Left ventricle myocardium superior (tissue), 1 donor: ENCODE measurements at regions not wholly inside any gene's neighbourhood (a gene's known extent, or its start where the extent isn't known, plus 50 kb on each side); places are given as distances from the start of the nearest gene placed in this dataset.
A peak's percentile ranks its signal among the peaks of the same experiment; 100 is the strongest.
"Not testable (repeated sequence)": the region's sequence is repeated elsewhere in the genome, so short reads cannot be mapped to it uniquely, and the experiment has no call there.

Experiments used
- ATAC-seq: fragments of 200-7000 bp; cut with Tn5 transposase; one replicate; pipeline ENCODE4 v1.9.1; 2020; ENCODE audit warnings: mild to moderate bottlenecking, moderate library complexity
- DNase-seq: peaks from one replicate; pipeline ENCODE4 v3.0.0-alpha.2; 2020
- intact Hi-C: fragments of 100-400 bp; cut with micrococcal nuclease; formaldehyde crosslinking; loops from one replicate; pipeline ENCODE4 v1.11.0; 2022
- donor health status: DM: no; HTN: yes; CAD: no; lungs with severe emphysema.

GRCh38 chr4:177968817-177969442 lies 526.7 kb upstream of the AGA start:
- intact Hi-C loops = no loop called here
- ATAC-seq (no peak), DNase-seq (no peak)

- DNase-seq (no peak), ATAC-seq (no peak)
- intact Hi-C loops = no loop called here
Measured at GRCh38 chr4:177974461-177974860, 532.2 kb upstream of the AGA start.

GRCh38 chr4:177975315-177975987 lies 533.2 kb upstream of the AGA start:
- intact Hi-C loops = no loop called here
- no peak for DNase-seq
- ATAC-seq = no peak

- no peak for ATAC-seq
- DNase-seq = no peak
- intact Hi-C loops = no loop called here
Measured at GRCh38 chr4:177986236-177986635, 544.0 kb upstream of the AGA start.

- intact Hi-C loops = no loop called here
- DNase-seq (no peak), ATAC-seq (no peak)
Measured at GRCh38 chr4:177987896-177988295, 545.7 kb upstream of the AGA start.

- no peak for ATAC-seq
- no peak for DNase-seq
- intact Hi-C loops = no loop called here
Measured at GRCh38 chr4:177989503-177990201, 547.4 kb upstream of the AGA start.

- no peak for ATAC-seq
- no peak for DNase-seq
- intact Hi-C loops = no loop called here
Measured at GRCh38 chr4:178003098-178003657, 560.9 kb upstream of the AGA start.

GRCh38 chr4:178010596-178010995 lies 568.4 kb upstream of the AGA start:
- ATAC-seq = no peak
- DNase-seq = no peak
- intact Hi-C loops = no loop called here

GRCh38 chr4:178015046-178015445 lies 572.8 kb upstream of the AGA start:
- intact Hi-C loops, ATAC-seq, DNase-seq: not testable (repeated sequence)

GRCh38 chr4:178026999-178027398 lies 584.8 kb upstream of the AGA start:
- ATAC-seq (peak; percentile 86), DNase-seq (no peak)
- intact Hi-C loops = no loop called here

- intact Hi-C loops = no loop called here
- DNase-seq (no peak), ATAC-seq (peak; percentile 70)
Measured at GRCh38 chr4:178027796-178028195, 585.6 kb upstream of the AGA start.

- ATAC-seq = peak; percentile 69
- no peak for DNase-seq
- intact Hi-C loops = no loop called here
Measured at GRCh38 chr4:178028481-178028880, 586.2 kb upstream of the AGA start.

GRCh38 chr4:178037459-178038214 lies 595.4 kb upstream of the AGA start:
- intact Hi-C loops = no loop called here
- ATAC-seq (no peak), DNase-seq (no peak)

- intact Hi-C loops = no loop called here
- DNase-seq (no peak), ATAC-seq (no peak)
Measured at GRCh38 chr4:178056996-178057395, 614.8 kb upstream of the AGA start.

- ATAC-seq = no peak
- DNase-seq = no peak
- intact Hi-C loops = no loop called here
Measured at GRCh38 chr4:178063568-178063967, 621.3 kb upstream of the AGA start.

GRCh38 chr4:178066338-178066941 lies 624.2 kb upstream of the AGA start:
- ATAC-seq (no peak), DNase-seq (no peak)
- intact Hi-C loops = no loop called here

GRCh38 chr4:178068136-178068535 lies 625.9 kb upstream of the AGA start:
- intact Hi-C loops = no loop called here
- ATAC-seq (no peak), DNase-seq (no peak)

GRCh38 chr4:178070163-178070562 lies 627.9 kb upstream of the AGA start:
- intact Hi-C loops = no loop called here
- DNase-seq (no peak), ATAC-seq (no peak)

- DNase-seq (no peak), ATAC-seq (no peak)
- intact Hi-C loops = no loop called here
Measured at GRCh38 chr4:178080312-178080711, 638.1 kb upstream of the AGA start.
